HPDE6-E6E7 (cell line): ENCODE measurements at regions not wholly inside any gene's neighbourhood (a gene's known extent, or its start where the extent isn't known, plus 50 kb on each side); places are given as distances from the start of the nearest gene placed in this dataset.

ENCODE experiments used
- DNase-seq: peaks from one replicate; pipeline ENCODE4 v3.0.0; 2011; ENCODE audit warnings: missing footprints; ENCODE audit errors: extremely low spot score

DNA sequence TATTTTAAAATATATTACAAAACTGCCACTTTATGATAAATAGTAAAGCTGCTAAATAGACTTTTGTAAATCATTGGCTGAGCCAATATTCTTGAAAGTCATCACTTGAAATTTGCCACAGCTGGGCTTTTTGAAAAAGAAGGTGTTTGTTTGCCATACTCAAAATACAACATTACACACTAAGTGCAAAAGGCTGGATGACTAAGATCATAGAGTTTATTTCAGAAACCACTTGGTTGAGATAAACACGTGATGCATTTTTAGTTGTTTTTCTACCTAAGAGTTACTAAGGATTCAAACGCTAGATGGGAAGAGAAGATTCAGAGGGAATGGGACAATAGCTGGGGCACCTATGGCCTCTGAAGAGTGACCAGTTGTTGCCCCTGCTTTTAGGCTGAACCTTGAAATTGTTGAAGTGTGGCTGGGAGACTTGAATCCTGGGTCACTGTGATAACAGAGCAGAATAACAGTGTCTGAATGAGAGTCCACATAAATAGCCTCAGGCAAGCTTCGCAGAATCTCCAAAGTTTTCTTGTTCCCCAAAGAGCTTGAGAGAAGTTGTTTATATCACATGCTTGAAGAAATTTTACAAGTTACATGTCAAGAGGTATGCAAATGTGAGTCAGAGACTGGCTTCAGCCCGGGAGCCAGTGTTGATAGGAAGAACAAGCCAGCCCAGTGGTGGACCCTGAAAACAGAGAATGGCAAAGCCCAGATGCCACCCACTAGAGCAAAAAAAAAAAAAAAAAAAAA is 409.8 kb downstream of the GPD2 start:
- DNase-seq, result no peak

DNA sequence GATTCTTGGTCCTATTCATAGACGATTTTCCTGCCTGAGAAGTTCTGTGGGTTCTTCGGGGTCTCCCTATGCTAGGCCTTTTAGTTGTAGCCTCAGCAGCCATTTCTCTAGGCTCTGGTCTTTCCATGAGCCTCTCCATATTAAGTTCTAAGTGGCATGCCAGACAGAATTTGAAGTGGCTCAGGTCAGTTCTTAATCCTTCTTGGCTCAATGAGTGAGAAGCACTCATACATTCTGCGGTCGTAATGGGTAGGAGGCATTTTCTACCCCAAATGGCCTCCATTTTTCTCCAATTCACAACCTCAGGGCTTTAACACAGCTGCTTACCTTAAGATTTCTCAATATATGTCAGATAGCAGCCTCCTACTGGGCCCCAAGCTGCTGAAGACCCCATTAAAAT is 405.3 kb upstream of the GALNT5 start:
- no peak for DNase-seq

DNA sequence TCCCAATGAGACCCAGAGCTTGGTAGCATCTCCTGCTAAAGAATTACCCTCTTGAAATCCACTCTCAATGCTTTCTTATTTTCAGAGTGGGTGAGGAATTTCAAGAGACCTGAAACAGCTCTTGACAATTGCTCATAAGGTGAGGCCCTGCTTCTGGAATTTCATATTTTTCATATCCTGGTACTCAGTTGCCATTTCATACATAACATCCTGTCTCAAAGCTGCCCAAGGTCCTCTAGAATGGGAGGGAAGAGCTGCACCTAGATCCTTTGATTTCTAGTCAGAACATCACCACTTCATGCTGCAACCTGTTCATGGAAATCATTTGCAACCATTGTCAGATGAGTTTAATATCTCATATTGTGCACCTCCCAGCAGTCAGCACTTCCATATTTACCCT is 404.8 kb upstream of the GALNT5 start:
- no peak for DNase-seq

DNA sequence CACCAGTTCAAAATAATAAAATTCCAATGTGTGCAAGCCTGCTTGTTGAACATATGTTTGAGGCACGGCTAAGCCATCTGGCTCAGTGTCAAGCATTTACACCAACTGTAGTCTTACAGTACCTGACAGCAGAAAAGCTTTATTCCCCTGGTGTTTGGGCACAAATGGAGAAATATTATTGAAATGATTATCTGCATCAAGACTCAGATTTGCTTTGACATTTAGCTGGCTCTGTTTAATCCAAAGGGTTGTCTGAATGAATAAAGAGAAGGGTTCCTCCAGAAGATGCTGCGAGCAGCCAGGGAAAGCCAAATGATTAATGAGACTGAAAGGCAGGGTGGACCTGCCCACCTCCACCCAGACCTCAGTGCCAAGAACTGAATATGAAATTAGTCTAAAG is 393.2 kb upstream of the GALNT5 start:
- no peak for DNase-seq

DNA sequence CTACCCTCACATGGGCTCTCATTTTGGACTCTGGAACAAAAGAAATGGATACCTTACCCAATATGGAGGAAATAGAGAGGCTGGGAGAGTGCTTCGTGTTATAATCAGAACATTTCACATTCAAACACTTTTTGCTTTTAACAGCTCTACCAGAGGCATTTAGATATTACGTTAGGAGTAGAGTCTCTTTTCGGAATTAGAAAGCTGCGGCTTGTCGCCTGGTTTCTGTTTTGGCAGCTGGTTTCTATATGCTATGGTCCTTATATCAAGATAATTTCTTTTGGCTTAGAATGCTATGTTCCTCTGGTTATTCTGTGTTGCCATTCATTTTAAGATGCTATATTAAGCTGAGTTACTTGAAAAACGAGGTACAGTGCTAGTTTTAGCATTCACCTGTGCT is 392.8 kb upstream of the GALNT5 start:
- DNase-seq, result no peak

DNA sequence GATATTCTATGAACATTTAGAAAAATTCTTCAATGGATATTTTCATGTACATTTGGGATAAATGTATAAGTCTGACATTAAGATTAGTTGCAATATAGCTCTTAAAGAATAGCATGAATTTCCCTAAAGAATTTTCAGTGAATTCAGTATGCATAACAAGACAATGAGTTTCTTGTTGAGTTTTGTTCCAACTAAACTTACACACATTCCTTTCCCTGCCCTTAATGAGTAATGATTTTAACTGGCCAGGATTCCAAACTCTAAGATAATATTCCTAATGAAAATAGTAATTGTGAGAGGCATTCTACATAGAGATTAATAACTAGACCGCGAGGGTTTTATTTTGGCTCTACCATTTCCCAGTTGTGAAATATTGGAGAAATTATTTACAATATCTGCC is 390.3 kb upstream of the GALNT5 start:
- DNase-seq, result no peak

DNA sequence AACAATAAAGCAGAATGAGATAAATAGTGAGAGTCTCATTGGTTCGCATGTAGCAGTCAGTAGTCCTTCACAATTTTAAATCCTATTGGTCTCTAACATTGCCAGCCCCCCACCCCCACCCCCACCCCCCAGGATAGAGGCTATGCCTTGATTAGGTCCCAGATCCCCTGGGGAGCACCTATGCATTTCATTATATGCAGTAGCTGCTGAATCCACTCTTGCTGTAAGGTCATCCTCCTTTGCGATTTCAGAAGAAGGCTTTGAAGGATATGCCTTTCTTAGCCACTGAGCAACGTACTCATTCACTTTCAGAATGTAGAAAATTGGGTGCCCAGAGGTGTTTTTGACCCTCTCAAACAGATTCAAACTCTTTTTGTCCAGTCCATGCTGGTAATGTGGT is 382.8 kb upstream of the GALNT5 start:
- DNase-seq, result no peak

DNA sequence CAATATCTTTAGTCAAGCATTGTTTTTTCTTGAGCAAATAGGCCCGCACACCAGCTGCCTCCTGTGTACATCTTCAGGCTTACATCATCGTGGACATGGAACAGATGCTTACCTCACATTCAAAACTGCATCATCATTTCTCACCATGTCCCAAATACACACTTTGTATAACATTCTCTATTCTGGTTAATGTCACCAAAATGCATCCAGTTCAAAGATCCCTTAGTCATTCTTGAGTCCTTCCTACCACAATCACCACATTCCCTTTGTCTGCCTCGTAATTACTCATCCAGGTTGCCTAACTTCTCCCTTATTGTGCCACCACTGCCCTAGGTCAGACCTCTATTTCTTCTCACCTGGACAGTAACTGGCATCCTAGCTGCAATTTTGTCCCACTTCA is 373.7 kb upstream of the GALNT5 start:
- peak; percentile 74 for DNase-seq

DNA sequence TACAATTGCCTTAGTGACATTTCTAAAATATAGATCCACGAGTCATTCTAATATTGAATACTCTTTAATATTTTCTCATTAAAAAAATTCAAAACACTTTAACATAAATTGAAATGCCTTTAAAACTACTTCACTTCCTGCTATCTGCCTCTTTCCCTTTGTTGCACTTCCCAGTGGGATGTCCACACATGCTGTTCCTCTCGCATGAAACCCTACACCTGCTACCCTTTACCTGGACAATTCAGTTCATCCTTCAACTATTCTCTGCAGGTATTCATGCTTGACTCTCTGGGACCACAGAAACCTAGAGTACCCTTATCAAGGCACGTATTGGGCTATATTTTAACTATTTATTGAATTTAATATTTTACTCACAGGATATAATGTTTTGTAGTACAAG is 373.3 kb upstream of the GALNT5 start:
- no peak for DNase-seq

DNA sequence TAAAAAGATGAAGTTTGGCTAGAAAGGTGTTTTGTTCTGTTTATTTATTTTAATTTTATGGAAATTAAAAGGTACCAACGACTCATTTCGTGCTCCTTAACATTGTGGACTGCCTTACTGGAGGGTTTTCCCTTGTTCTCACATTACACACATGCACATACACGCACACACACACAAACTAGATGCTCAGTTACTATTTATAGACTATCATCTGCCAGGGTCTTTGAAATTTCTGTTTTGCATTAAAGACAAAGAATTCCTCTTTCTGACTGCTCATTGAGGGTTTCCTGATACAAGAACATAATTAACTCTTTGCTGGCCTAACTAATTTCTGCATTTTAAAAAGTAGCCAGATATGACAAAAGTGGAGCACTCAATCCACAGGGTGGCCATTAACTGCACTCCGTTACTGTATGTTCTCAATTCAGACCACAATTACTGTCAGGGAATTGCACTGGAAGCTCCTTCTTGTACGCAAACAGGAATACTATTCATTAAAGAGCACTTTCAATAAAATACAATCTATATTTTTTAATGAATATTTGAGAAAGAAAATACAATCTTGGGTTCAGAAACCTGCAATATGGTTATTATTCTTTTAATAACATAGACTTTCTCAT is 366.9 kb upstream of the GALNT5 start:
- DNase-seq, result no peak

DNA sequence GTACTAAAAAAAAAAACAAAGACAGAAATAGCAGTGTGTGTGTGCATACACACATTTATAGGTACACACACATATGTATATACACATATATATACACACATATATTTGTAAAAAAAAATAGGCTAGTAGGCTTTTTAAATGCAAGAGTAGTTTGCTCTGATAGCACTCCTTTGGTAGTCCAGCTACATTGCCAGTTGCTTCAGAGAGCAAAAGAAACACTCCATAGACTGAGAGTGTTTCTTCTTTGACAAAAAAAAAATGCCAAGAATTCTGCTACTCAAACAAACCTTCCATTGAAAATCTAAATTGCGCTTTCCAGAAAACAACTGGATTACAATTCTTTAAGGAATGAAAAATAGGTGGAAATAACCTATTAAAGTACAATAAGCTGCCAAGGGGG is 365.9 kb upstream of the GALNT5 start:
- DNase-seq, result no peak

DNA sequence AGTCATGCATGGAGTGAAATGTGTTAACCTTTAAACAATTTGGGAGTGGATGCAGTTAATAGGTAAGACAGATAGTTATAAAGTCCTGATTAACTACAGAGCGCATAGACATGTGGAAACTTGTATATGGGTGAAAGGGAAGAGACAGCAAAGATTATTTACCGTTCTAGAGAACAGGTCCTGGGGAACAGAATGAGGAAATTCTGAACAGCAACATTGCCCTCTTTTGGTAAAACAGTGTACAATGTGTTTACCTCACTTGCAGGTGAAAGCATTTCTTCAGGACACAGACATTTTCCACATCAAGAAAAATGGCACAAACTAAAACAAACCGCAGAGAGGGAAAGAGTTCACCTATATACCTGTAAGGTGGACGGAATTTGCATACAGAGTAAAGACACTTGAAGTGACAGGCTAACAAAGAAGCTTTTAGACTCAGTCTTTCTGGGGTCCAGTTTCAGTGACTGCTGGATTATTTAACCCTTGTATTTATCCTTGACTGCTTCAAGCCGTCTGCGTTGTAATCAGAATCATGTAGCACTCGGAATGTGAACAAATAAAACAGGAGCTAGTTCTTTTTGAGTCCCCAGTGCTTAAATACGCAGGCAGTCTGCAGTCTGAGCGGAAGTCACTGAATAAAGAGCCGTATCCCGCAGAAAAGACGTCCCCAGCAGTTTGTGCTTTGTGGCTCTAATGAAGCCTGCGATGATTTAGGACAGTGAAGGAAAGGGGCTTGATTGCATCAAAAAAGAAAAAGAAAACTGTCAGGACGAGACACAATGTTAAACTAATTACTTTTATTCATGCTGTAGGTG is 364.8 kb upstream of the GALNT5 start:
- peak; percentile 39 for DNase-seq

DNA sequence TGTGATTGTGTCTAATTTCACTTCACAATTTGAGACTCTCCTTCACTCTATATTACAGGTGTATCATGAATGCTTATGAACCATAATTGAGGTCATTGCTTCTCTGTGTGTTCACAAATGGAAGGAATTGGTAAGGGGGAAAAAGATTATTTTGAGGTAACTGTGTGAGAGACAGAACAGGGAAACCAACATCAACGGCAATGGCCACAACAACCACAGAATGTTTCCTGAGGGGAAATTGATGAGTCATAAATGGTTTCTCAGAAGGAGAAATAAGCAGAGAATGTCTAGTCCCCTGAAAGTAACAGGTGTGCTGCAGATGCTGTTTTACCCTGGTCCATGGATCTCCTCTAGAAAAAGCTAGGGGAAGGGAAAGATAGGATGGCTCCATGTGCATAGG is 361.2 kb upstream of the GALNT5 start:
- DNase-seq, result no peak

DNA sequence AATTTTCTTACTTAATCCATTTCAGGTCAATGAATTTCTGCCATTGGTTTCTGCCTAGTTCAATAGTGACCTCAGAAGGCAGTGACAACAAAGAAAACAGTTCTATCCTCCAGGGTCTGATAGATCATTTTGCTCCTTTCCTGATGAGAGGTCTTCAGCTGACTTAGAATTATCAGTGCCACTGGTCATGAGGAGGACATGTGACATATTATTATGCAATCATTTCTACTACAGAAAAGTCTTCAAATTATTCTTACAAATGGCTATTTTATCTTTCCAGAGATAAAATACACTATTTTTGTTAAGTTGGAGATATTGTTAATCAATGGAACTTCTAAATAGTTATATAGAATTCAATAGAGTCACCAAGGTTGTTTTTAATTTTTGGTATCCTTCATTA is 360.0 kb upstream of the GALNT5 start:
- no peak for DNase-seq

DNA sequence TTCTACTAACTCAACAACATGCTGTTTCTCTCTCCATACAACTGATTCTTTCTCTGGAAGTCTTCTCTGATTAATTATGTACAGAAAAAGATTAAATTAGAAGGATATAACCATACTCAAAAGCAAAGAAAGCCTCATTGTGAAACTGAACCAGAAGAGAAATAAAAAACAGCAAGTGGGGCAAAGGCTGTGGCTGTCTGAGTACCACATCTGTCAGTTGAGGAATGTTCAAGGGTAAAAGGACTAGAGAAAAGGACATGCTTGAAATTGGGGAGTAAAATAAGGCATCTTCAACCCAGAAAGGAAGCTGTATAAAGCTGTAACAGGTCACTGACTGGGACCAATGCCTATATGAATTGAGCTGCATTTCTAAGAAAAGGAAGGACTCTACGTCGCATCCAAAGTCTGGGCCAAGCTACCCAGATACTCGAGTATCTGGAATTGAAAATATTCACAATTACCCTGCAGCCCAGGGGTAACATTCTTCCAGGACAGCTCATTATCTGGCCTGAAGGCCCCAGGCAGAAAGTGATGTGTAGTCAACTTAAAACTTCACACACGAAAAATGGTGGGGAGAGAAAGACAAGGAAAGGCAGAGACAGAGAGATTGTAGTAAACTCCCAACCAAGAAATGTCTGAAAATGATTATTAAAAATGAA is 356.0 kb upstream of the GALNT5 start:
- DNase-seq, result no peak

DNA sequence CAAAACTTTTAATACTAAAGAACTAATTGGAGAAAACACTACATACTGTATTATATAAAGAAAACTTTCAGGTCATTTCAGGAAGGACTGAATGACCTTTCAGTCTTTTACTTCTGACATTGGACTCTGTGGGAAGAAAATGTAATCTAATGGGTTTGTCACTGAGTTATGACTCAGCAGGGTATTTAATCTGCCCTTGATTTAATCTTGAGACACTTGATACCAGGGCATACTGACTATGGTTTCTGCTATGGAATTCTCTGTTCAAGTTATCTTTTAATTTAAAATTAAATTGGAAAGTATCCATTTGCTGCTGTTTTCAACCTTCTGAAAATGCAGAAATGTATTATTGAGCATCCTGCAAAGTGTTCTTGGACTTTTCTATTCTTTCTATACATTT is 354.2 kb upstream of the GALNT5 start:
- DNase-seq, result no peak

DNA sequence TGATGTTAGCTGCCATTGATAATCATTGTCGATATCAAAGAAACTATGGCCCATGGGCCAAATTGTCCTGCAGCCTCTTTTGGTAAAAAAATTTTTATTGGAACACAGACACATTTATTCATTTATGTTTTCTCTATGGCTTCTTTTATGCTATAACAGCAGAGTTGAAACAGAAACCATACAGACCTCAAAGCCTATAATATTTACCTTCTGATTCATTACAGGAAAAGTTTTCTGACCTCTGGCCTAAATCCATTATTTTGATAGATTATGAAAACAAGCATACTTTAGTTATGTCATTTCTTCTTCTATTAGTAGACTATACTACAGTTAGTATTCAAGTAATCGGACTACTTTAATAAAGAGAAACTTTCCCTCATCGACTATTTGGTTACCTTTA is 349.7 kb upstream of the GALNT5 start:
- DNase-seq, result no peak

DNA sequence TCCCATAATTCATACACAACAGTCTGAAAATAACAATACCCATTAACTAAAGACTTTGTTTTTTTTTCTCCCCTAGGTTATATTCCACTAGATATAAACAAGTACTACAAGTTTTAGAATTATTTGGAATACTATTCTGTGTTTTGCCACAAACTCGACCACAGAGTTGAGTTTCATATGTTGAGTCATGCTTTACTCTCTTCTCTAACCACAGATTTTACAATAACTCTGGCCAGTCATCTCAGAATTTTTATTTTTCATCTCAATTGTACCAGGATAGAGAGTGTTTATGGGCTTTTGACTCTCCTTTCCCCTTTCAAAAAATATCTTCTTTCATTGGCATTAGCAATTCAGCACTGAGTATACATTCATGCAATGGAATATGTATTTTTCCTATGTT is 348.7 kb upstream of the GALNT5 start:
- no peak for DNase-seq

DNA sequence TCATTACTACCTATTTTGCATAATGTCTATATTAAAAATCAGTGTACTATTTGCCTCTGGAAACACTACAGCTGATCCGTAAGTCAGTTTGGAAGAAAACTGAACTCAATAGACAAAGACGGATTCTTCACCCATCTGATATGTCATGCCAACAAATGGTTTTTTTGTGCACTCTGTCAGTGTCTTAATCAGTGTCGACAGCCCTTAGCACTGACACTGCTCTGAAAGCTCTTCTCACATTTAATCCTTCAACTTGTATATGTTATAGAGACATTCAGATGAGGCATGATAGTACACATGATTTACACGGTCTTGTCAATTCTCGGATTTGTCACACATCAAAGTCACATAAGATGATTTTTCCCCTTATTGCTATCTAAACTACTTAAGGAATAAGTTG is 347.5 kb upstream of the GALNT5 start:
- no peak for DNase-seq

DNA sequence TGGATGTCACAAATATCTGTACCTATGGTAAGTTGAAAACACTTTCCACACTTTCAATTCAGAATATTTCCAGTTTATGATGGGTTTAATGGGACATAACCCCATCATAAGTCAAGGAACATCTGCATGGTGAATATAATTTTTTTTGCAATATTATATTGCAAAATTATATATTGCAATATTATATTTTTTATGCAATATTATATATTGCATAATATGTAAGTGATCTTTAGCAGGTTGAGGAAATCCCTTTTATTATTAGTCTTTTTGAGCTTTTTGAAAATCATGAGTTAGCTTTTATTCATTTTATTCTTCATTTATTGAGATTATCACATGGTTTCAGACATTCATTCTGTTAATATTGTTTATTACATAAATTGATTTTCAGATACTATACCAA is 342.2 kb upstream of the GALNT5 start:
- no peak for DNase-seq

DNA sequence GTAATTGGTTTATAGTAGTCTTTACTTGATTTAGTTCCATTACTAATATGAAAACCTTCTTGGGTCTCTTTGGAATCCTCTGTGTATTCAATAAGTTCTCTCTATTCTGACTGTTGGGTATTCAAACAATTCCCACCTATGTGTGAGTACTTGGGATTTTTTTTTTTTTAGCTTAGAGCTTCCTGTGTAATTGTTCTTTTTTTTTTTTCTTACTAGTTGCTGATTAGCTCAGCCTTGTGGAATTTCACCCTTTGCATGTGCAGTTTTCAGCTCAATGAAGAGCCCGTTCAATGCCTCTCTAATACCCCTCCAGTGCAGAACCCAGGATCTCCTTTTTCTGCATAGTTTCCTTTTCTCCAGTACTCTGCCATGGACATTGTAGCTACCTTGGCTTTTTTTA is 339.1 kb upstream of the GALNT5 start:
- DNase-seq, result no peak

DNA sequence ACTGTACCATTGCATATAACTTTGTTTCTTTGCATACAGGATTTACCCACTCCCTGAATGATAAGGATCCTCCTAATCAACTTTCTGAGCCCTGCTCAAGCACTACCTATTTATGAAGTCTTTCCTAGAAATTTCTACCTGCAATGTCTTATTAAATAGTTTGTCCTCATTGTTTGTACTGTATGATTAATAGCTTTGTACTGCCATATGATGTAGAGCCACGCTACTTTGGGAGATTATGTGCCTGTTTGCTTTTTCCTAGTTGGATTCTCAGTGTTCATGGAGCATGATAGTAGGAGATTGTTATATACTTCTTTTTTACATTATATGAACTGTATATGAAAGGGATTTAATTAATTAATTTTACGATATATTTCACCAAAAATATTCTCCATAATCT is 327.1 kb upstream of the GALNT5 start:
- DNase-seq, result no peak
